Osteocyte (in vitro differentiated cells): ENCODE measurements at regions not wholly inside any gene's neighbourhood (a gene's known extent, or its start where the extent isn't known, plus 50 kb on each side); places are given as distances from the start of the nearest gene placed in this dataset.

Experiments used
- DNase-seq: peaks from one replicate; pipeline ENCODE4 v3.0.0; 2021; ENCODE audit warnings: mixed read lengths; ENCODE audit not compliant: unreplicated experiment; ENCODE audit errors: extremely low spot score
- H3K27ac Mint-ChIP-seq: one replicate; pipeline ENCODE4 v1.8.0; 2021; ENCODE audit warnings: mild to moderate bottlenecking, mixed read lengths; ENCODE audit not compliant: unreplicated experiment
- H3K27me3 Mint-ChIP-seq: one replicate; pipeline ENCODE4 v1.8.0; 2021; ENCODE audit warnings: mixed read lengths; ENCODE audit not compliant: unreplicated experiment
- H3K36me3 Mint-ChIP-seq: one replicate; pipeline ENCODE4 v1.8.0; 2021; ENCODE audit warnings: mixed read lengths; ENCODE audit not compliant: unreplicated experiment
- H3K4me1 Mint-ChIP-seq: one replicate; pipeline ENCODE4 v1.8.0; 2021; ENCODE audit warnings: mixed read lengths; ENCODE audit not compliant: unreplicated experiment
- H3K4me3 Mint-ChIP-seq: one replicate; pipeline ENCODE4 v1.8.0; 2021; ENCODE audit warnings: mild to moderate bottlenecking, moderate library complexity, mixed read lengths; ENCODE audit not compliant: unreplicated experiment
- H3K9me3 Mint-ChIP-seq: one replicate; pipeline ENCODE4 v1.8.0; 2021; ENCODE audit warnings: mixed read lengths; ENCODE audit not compliant: unreplicated experiment
- CTCF ChIP-seq: fragments of 200-600 bp; sonication (generic); IDR thresholded peaks from 2 replicates; pipeline ENCODE4 v1.5.0; 2021; ENCODE audit warnings: antibody characterized with exemption, mild to moderate bottlenecking, moderate library complexity

- Mint-ChIP-seq H3K27ac (no peak overlapping the region), H3K27me3 (peaks cover 2% of the 10 kb centered on the region), H3K36me3 (no peaks in the 10 kb centered on the region), H3K4me1 (peaks cover 15% of the 10 kb centered on the region), H3K4me3 (no peak overlapping the region), H3K9me3 (no peaks in the 10 kb centered on the region)
- TF ChIP-seq CTCF = no peak
- DNase-seq = no peak
These were observed 96.1 kb downstream of the PDGFA start for GRCh38 chr7:423312-424260.

GRCh38 chr7:424301-424935 is 95.2 kb downstream of the PDGFA start:
- Mint-ChIP-seq H3K9me3 (no peaks in the 10 kb centered on the region), H3K4me3 (no peak overlapping the region), H3K27ac (no peak overlapping the region), H3K27me3 (peaks cover 2% of the 10 kb centered on the region), H3K4me1 (peaks cover 15% of the 10 kb centered on the region), H3K36me3 (no peaks in the 10 kb centered on the region)
- DNase-seq = no peak
- no peak for TF ChIP-seq CTCF

- H3K9me3 Mint-ChIP-seq = no peaks in the 10 kb centered on the region
- no peaks in the 10 kb centered on the region for H3K36me3 Mint-ChIP-seq
- H3K4me1 Mint-ChIP-seq = peaks cover 15% of the 10 kb centered on the region
- peaks cover 2% of the 10 kb centered on the region for H3K27me3 Mint-ChIP-seq
- DNase-seq = no peak
- H3K27ac Mint-ChIP-seq = no peak overlapping the region
- TF ChIP-seq CTCF = no peak
- no peak overlapping the region for H3K4me3 Mint-ChIP-seq
These were observed 94.5 kb downstream of the PDGFA start for GRCh38 chr7:424961-425793.

DNA sequence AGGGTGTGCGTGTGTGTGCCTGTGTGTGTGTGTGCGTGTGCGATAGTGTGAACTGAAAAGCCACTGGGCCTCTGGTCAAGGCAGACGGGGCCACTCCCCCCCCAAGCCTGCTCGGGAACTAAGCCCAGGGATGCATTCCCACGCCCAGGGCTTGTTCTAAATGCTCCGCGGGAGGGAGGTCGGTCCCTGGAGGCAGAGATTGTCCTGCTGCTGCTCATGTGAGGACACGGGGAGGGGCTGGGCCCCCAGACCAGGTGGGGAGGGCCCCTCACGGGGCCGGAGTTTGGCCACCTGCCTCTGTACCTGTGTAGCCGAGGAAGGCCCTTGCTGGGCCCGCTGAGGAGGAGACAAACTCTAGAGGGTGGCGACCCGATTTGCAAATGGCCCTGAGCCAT is 93.9 kb downstream of the PDGFA start:
- no peak for DNase-seq
- no peaks in the 10 kb centered on the region for H3K36me3 Mint-ChIP-seq
- peaks cover 2% of the 10 kb centered on the region for H3K27me3 Mint-ChIP-seq
- no peak for TF ChIP-seq CTCF
- no peaks in the 10 kb centered on the region for H3K9me3 Mint-ChIP-seq
- peaks cover 15% of the 10 kb centered on the region for H3K4me1 Mint-ChIP-seq
- H3K27ac Mint-ChIP-seq = no peak overlapping the region
- no peak overlapping the region for H3K4me3 Mint-ChIP-seq
